NCI-H446 treated with DMSO at 0.1 percent for 48 hours (cell line): ENCODE measurements at regions not wholly inside any gene's neighbourhood (a gene's known extent, or its start where the extent isn't known, plus 50 kb on each side); places are given as distances from the start of the nearest gene placed in this dataset.

ENCODE experiments used
- DNase-seq: peaks from one replicate; lab custom pipeline; 2025; lab: John Stamatoyannopoulos, UW

- DNase-seq, result no peak
These were observed 140.0 kb downstream of the GRIN2B start for GRCh38 chr12:13841358-13841757.

- DNase-seq, result no peak
These were observed 141.8 kb downstream of the GRIN2B start for GRCh38 chr12:13839365-13840336.

- no peak for DNase-seq
These were observed 145.3 kb downstream of the GRIN2B start for GRCh38 chr12:13836099-13836498.

- DNase-seq, result peak; percentile 15
These were observed 145.8 kb downstream of the GRIN2B start for GRCh38 chr12:13835652-13836051.

GRCh38 chr12:13834241-13834640 lies 147.2 kb downstream of the GRIN2B start:
- DNase-seq, result no peak

- DNase-seq, result no peak
These were observed 164.3 kb downstream of the GRIN2B start for GRCh38 chr12:13817131-13817530.

GRCh38 chr12:13816394-13816793 lies 165.0 kb downstream of the GRIN2B start:
- no peak for DNase-seq

- DNase-seq, result no peak
These were observed 169.2 kb downstream of the GRIN2B start for GRCh38 chr12:13812168-13812567.

- DNase-seq, result no peak
These were observed 170.3 kb downstream of the GRIN2B start for GRCh38 chr12:13811061-13811460.

GRCh38 chr12:13805041-13805440 lies 176.4 kb downstream of the GRIN2B start:
- DNase-seq, result no peak

GRCh38 chr12:13801543-13801942 lies 179.9 kb downstream of the GRIN2B start:
- no peak for DNase-seq

GRCh38 chr12:13799574-13799973 lies 181.8 kb downstream of the GRIN2B start:
- DNase-seq, result no peak

- no peak for DNase-seq
These were observed 183.2 kb downstream of the GRIN2B start for GRCh38 chr12:13798162-13798561.

- DNase-seq, result no peak
These were observed 186.7 kb downstream of the GRIN2B start for GRCh38 chr12:13794706-13795105.

- no peak for DNase-seq
These were observed 191.1 kb downstream of the GRIN2B start for GRCh38 chr12:13790317-13790716.

- no peak for DNase-seq
These were observed 192.8 kb downstream of the GRIN2B start for GRCh38 chr12:13788626-13789025.

- DNase-seq, result no peak
These were observed 194.8 kb downstream of the GRIN2B start for GRCh38 chr12:13786646-13787045.

GRCh38 chr12:13784504-13784903 lies 196.9 kb downstream of the GRIN2B start:
- DNase-seq, result peak; percentile 81

GRCh38 chr12:13780453-13780852 lies 200.9 kb downstream of the GRIN2B start:
- no peak for DNase-seq

GRCh38 chr12:13777374-13777773 lies 204.0 kb downstream of the GRIN2B start:
- no peak for DNase-seq

GRCh38 chr12:13772264-13772663 lies 209.1 kb downstream of the GRIN2B start:
- DNase-seq, result no peak

GRCh38 chr12:13770576-13770975 lies 210.8 kb downstream of the GRIN2B start:
- no peak for DNase-seq

GRCh38 chr12:13769966-13770365 lies 211.4 kb downstream of the GRIN2B start:
- no peak for DNase-seq

- DNase-seq, result no peak
These were observed 212.1 kb downstream of the GRIN2B start for GRCh38 chr12:13769273-13769672.
